ENCODE measurements at regions not wholly inside any gene's neighbourhood (a gene's known extent, or its start where the extent isn't known, plus 50 kb on each side); places are given as distances from the start of the nearest gene placed in this dataset.

GRCh38 chrY:8327708-8328354 is 1009.4 kb upstream of the TSPY4 start:
- TF ChIP-seq POLR2A (IDR thresholded peaks at IDR 0.05) (no peak), CTCF (IDR thresholded peaks at IDR 0.05) (no peak), POLR2AphosphoS5 (IDR thresholded peaks at IDR 0.05) (no peak), EP300 (IDR thresholded peaks at IDR 0.05) (no peak)

Data from stomach (tissue), 4 donors.